ENCODE measurements at regions not wholly inside any gene's neighbourhood (a gene's known extent, or its start where the extent isn't known, plus 50 kb on each side); places are given as distances from the start of the nearest gene placed in this dataset.

DNA sequence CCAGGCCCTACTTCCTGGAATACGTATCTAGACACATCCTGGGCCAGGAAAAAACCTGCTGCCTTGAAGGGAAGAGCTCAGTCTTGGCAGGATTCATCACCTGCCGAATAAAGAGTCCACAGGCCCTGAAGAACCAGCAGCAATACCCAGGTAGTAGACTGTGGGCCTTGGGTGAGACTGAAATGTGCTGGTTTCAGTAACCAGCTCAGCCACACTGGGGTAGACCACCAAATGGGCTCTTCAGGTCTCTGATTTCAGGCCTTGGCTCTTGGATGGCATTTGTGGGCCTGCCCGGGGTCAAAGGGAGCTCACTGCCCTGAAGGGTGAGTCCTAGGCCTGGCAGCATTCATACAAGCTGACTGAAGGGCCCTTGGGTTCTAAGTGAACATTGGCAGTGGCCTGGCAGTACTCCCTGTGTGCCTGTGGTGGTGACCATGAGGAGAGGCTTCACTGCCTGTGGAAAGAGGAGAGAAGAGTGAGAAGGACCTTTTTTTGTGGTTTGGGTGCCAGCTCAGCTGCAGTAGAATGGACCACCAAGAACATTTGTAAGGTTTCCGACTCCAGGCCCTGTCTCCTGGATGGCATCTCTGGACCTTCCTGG is 175.1 kb downstream of the ANKRD30B start:
- ChIA-PET CTCF (no interaction called here), POLR2A (no interaction called here)
- DNase-seq (ENCODE audit: extremely low spot score), result no peak
- TF ChIP-seq L3MBTL2 (conservative IDR thresholded peaks at IDR 0.05), result no peak
- no peak for TF ChIP-seq SP1 (IDR thresholded peaks at IDR 0.05)
- TF ChIP-seq FOXA1 (IDR thresholded peaks at IDR 0.05), result no peak
- no peak for TF ChIP-seq ZNF384 (IDR thresholded peaks at IDR 0.05)
- TF ChIP-seq HDGF (IDR thresholded peaks at IDR 0.05; ENCODE audit: borderline replicate concordance), result no peak

DNA sequence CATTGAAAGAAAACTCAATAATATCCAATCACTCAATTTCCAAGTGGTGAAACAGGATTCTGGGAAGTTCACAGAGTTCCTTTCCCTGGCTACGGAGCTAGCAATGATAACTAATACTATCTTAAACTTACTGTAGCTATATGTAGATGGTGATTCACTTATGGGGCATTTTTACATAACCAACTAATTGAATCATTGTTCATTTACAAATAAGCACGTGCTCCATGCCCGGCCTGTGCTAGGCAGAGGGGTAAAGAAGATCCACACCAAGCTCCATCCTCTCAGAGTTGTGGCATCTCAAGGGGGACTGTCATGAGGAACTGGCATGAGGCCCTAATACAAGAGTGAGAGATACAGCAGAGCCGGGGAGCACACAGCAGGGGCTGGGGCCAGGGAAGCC is 176.3 kb downstream of the ANKRD30B start:
- CTCF ChIA-PET, result no interaction called here

DNA sequence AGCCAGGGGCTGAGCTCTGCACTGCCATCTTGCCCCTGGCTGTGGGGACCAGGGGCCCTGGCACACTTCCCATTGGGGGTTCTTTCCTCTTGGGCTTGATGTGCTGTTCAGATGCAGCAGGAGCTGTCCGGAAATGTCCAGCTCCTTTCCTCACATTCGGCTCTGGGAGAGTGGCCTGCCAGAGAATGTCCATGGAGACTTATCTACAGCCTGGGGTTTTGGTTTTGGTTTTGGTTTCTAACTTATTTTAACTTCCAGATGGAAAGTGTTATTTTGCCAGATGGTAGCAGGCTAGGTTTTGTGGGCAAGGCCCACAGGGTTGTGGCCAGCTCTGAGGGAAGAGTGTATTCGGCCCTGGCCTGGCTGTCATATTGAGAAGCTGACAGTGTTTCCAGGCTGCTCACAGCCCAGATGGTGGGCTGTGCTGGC is 177.3 kb downstream of the ANKRD30B start:
- ChIA-PET POLR2A (no interaction called here), CTCF (no interaction called here)
- TF ChIP-seq SP1 (IDR thresholded peaks at IDR 0.05) (no peak), CTBP1 (IDR thresholded peaks at IDR 0.05; ENCODE audit: borderline replicate concordance) (no peak), BHLHE40 (IDR thresholded peaks at IDR 0.05; ENCODE audit: borderline replicate concordance) (no peak), FOXA1 (IDR thresholded peaks at IDR 0.05) (no peak), ELF4 (IDR thresholded peaks at IDR 0.05) (no peak), FOXM1 (IDR thresholded peaks at IDR 0.05; ENCODE audit: borderline replicate concordance) (no peak), HDGF (IDR thresholded peaks at IDR 0.05; ENCODE audit: borderline replicate concordance) (no peak), SUZ12 (IDR thresholded peaks at IDR 0.05) (no peak), LEF1 (IDR thresholded peaks at IDR 0.05; ENCODE audit: borderline replicate concordance) (no peak), TARDBP (IDR thresholded peaks at IDR 0.05) (no peak)
- TF ChIP-seq, protein P1, sequence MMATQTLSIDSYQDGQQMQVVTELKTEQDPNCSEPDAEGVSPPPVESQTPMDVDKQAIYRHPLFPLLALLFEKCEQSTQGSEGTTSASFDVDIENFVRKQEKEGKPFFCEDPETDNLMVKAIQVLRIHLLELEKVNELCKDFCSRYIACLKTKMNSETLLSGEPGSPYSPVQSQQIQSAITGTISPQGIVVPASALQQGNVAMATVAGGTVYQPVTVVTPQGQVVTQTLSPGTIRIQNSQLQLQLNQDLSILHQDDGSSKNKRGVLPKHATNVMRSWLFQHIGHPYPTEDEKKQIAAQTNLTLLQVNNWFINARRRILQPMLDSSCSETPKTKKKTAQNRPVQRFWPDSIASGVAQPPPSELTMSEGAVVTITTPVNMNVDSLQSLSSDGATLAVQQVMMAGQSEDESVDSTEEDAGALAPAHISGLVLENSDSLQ (IDR thresholded peaks at IDR 0.05), result no peak
- no peak for DNase-seq (ENCODE audit: extremely low spot score)

More for the DNA sequence above, 176.3 kb downstream of the ANKRD30B start:
- no peak for TF ChIP-seq BHLHE40 (IDR thresholded peaks at IDR 0.05; ENCODE audit: borderline replicate concordance)
- TF ChIP-seq CTBP1 (IDR thresholded peaks at IDR 0.05; ENCODE audit: borderline replicate concordance), result no peak
- TF ChIP-seq LEF1 (IDR thresholded peaks at IDR 0.05; ENCODE audit: borderline replicate concordance), result no peak
- TF ChIP-seq ZNF384 (IDR thresholded peaks at IDR 0.05), result no peak
- no peak for TF ChIP-seq FOXK2 (IDR thresholded peaks at IDR 0.05)
- TF ChIP-seq TARDBP (IDR thresholded peaks at IDR 0.05), result no peak
- TF ChIP-seq SP1 (IDR thresholded peaks at IDR 0.05), result no peak
- no peak for TF ChIP-seq L3MBTL2 (conservative IDR thresholded peaks at IDR 0.05)
- TF ChIP-seq FOXM1 (IDR thresholded peaks at IDR 0.05; ENCODE audit: borderline replicate concordance), result no peak
- no peak for TF ChIP-seq HDGF (IDR thresholded peaks at IDR 0.05; ENCODE audit: borderline replicate concordance)
- TF ChIP-seq, protein P1 (IDR thresholded peaks at IDR 0.05), result no peak
- POLR2A ChIA-PET, result no interaction called here
- DNase-seq (ENCODE audit: extremely low spot score), result no peak

DNA sequence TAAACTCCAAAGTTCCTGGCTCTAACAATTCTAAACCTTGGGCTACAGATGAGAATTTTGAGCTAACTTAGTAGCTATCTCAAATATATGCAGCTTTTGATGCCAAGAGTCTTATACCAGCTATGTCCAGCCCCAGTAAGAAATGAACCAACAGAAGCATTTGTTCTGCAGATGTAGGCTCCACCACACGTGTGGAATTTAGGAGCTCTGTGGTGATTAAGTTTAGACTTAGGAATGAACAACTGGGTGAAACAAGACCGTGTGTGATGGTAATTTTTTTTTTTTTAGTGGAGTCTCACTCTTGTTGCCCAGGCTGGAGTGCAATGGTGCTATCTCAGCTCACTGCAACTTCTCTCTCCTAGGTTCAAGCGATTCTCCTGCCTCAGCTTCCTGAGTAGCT is 179.7 kb downstream of the ANKRD30B start:
- no peak for DNase-seq (ENCODE audit: extremely low spot score)
- no peak for TF ChIP-seq LEF1 (IDR thresholded peaks at IDR 0.05; ENCODE audit: borderline replicate concordance)
- TF ChIP-seq ARNT (IDR thresholded peaks at IDR 0.05), result no peak
- no peak for TF ChIP-seq TARDBP (IDR thresholded peaks at IDR 0.05)
- TF ChIP-seq SUZ12 (IDR thresholded peaks at IDR 0.05), result no peak
- TF ChIP-seq FOXA1 (IDR thresholded peaks at IDR 0.05), result no peak
- no peak for TF ChIP-seq FOXM1 (IDR thresholded peaks at IDR 0.05; ENCODE audit: borderline replicate concordance)
- no peak for TF ChIP-seq ZNF384 (IDR thresholded peaks at IDR 0.05)
- no peak for TF ChIP-seq L3MBTL2 (conservative IDR thresholded peaks at IDR 0.05)
- TF ChIP-seq, protein P1 (IDR thresholded peaks at IDR 0.05), result no peak
- TF ChIP-seq ELF4 (IDR thresholded peaks at IDR 0.05), result no peak
- TF ChIP-seq HDGF (IDR thresholded peaks at IDR 0.05; ENCODE audit: borderline replicate concordance), result no peak
- TF ChIP-seq FOXK2 (IDR thresholded peaks at IDR 0.05), result no peak
- no peak for TF ChIP-seq SP1 (IDR thresholded peaks at IDR 0.05)
- TF ChIP-seq NFRKB (IDR thresholded peaks at IDR 0.05), result no peak
- no peak for TF ChIP-seq CTBP1 (IDR thresholded peaks at IDR 0.05; ENCODE audit: borderline replicate concordance)
- CTCF ChIA-PET, result no interaction called here
- POLR2A ChIA-PET, result no interaction called here

DNA sequence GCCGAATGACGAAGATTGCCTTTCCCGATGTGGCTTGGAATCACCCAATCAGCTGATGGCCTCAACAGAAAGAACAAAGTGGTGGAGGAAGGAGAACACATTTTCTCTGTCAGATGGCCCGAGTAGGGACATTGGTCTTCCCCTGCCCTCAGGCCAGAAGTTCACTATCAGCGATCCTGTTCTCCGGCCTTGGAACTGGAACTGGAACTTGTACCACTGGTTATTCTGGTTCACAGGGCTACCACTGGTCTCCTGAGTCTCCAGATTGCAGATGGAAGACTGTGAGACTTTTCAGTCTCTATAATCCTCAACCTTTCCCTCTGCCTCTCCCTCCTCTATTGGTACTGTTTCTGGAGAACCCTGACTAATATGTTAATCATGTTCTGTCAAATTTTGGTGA is 180.4 kb downstream of the ANKRD30B start:
- CTCF ChIA-PET, result no interaction called here
- POLR2A ChIA-PET, result no interaction called here
- DNase-seq (ENCODE audit: extremely low spot score), result no peak
- TF ChIP-seq FOXM1 (IDR thresholded peaks at IDR 0.05; ENCODE audit: borderline replicate concordance) (no peak), TARDBP (IDR thresholded peaks at IDR 0.05) (no peak), ELF4 (IDR thresholded peaks at IDR 0.05) (no peak), CTBP1 (IDR thresholded peaks at IDR 0.05; ENCODE audit: borderline replicate concordance) (no peak), FOXA1 (IDR thresholded peaks at IDR 0.05) (no peak), HDGF (IDR thresholded peaks at IDR 0.05; ENCODE audit: borderline replicate concordance) (no peak), SP1 (IDR thresholded peaks at IDR 0.05) (no peak), NFRKB (IDR thresholded peaks at IDR 0.05) (no peak), SUZ12 (IDR thresholded peaks at IDR 0.05) (no peak), FOXK2 (IDR thresholded peaks at IDR 0.05) (no peak), L3MBTL2 (conservative IDR thresholded peaks at IDR 0.05) (no peak), LEF1 (IDR thresholded peaks at IDR 0.05; ENCODE audit: borderline replicate concordance) (no peak), ZNF384 (IDR thresholded peaks at IDR 0.05) (no peak)
- TF ChIP-seq, protein P1 (IDR thresholded peaks at IDR 0.05), result no peak

DNA sequence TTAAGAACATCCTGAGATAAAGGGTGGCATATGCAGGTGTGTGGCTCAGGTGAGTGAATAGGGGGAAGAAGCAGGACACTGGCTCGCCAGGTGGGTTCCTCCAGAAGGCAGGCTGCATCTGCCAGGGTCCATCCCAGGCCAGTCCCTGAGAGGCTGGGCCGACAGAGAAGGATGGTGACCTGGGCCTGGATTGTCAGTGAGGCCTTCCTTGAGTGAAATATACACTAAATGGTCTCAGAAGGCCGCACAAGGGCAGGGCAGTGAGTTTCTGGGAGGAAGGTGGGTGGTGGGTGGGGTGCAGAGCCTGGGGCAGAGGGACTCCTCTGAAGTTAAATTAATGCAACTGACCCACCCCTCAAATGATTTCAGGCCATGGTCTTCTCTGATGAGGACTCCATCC is 182.1 kb downstream of the ANKRD30B start:
- ChIA-PET POLR2A (no interaction called here), CTCF (no interaction called here)
- TF ChIP-seq LEF1 (IDR thresholded peaks at IDR 0.05; ENCODE audit: borderline replicate concordance) (no peak), ELF4 (IDR thresholded peaks at IDR 0.05) (no peak), NFRKB (IDR thresholded peaks at IDR 0.05) (no peak), BHLHE40 (IDR thresholded peaks at IDR 0.05; ENCODE audit: borderline replicate concordance) (no peak)
- TF ChIP-seq, protein P1 (IDR thresholded peaks at IDR 0.05), result no peak
- DNase-seq (ENCODE audit: extremely low spot score), result no peak
